Endothelial cell of umbilical vein (primary cell): ENCODE measurements at regions not wholly inside any gene's neighbourhood (a gene's known extent, or its start where the extent isn't known, plus 50 kb on each side); places are given as distances from the start of the nearest gene placed in this dataset.

Experiments used
- BruUV-seq: library from RNA; stranded (reverse); fragments of 400-500 nt; replicated peaks from 2 replicates; lab custom pipeline; 2021; lab: Mats Ljungman, UMichigan
- CTCF ChIA-PET: fragments of 300-600, 350-600 bp; sonication (Branson Sonifier 250); formaldehyde crosslinking; loops from one replicate; lab custom pipeline; 2021; ENCODE audit warnings: antibody characterized with exemption, inconsistent platforms; lab: Charles Lee
- POLR2A ChIA-PET: fragments of 300-600, 350-600 bp; sonication (Branson Sonifier 250); formaldehyde crosslinking; loops from one replicate; lab custom pipeline; 2021; ENCODE audit warnings: antibody characterized with exemption, inconsistent platforms; lab: Charles Lee
- DNase-seq: peaks from one replicate; pipeline ENCODE4 v3.0.0-alpha.2; 2011; ENCODE audit warnings: low read depth, low spot score
- FAIRE-seq: peaks from 2 replicates; lab custom pipeline; 2011; peaks lifted over from hg19 to GRCh38; lab: Jason Lieb, UNC
- H2AFZ ChIP-seq: 2 replicates; pipeline ENCODE4 v1.6.0; 2012; ENCODE audit warnings: low read depth, low read length, control low read depth, inconsistent platforms
- H3K27ac ChIP-seq: 2 replicates; pipeline ENCODE4 v1.5.1; 2011; ENCODE audit warnings: low read depth, mild to moderate bottlenecking, control low read depth, low read length, moderate library complexity; ENCODE audit not compliant: insufficient read depth
- H3K27me3 ChIP-seq, 2 experiments: 2 replicates each; pipeline versions ENCODE4 v1.6.0 to v1.6.1; 2011; ENCODE audit warnings: low read length in 2 of 2, mixed read lengths in 1 of 2; ENCODE audit not compliant: control insufficient read depth in 2 of 2, insufficient read depth in 2 of 2
- H3K36me3 ChIP-seq, 2 experiments: 2 replicates in 1 of 2; 3 replicates in 1 of 2; pipeline ENCODE4 v1.5.1; 2011; ENCODE audit warnings: low read length in 2 of 2, mild to moderate bottlenecking in 1 of 2, moderate library complexity in 1 of 2; ENCODE audit not compliant: control insufficient read depth in 2 of 2, insufficient read depth in 2 of 2; ENCODE audit errors: extremely low read depth in 1 of 2
- H3K4me1 ChIP-seq: 3 replicates; pipeline ENCODE4 v1.5.1; 2011; ENCODE audit warnings: mild to moderate bottlenecking, low read length; ENCODE audit not compliant: control insufficient read depth, insufficient read depth; ENCODE audit errors: extremely low read depth
- H3K4me2 ChIP-seq: 2 replicates; pipeline ENCODE4 v1.6.1; 2011; ENCODE audit warnings: low read length, control low read depth, mixed read lengths; ENCODE audit not compliant: insufficient read depth
- H3K4me3 ChIP-seq, 3 experiments: fragments of 200-600 bp in 1 of 3; sonication (generic), shearing (Covaris generic) in 1 of 3; replicated peaks in 1 of 3; 2 replicates each; pipeline ENCODE4 v1.5.1; 2011 to 2016; ENCODE audit warnings: control low read depth in 3 of 3, low read length in 3 of 3, mild to moderate bottlenecking in 2 of 3, inconsistent platforms in 1 of 3, low read depth in 1 of 3, moderate library complexity in 1 of 3; ENCODE audit not compliant: insufficient read depth in 1 of 3
- H3K79me2 ChIP-seq: 2 replicates; pipeline ENCODE4 v1.6.0; 2012; ENCODE audit warnings: low read length, inconsistent platforms; ENCODE audit not compliant: control insufficient read depth, insufficient read depth
- H3K9ac ChIP-seq: replicated peaks from 2 replicates; pipeline ENCODE3; 2011; ENCODE audit warnings: low read length, control low read depth; ENCODE audit not compliant: insufficient read depth; ENCODE audit errors: extremely low read depth
- H3K9me1 ChIP-seq: replicated peaks from 3 replicates; pipeline ENCODE4 v1.6.0; 2011; ENCODE audit warnings: mild to moderate bottlenecking, low read length; ENCODE audit not compliant: control insufficient read depth, insufficient read depth; ENCODE audit errors: extremely low read depth
- H3K9me3 ChIP-seq: replicated peaks from 2 replicates; pipeline ENCODE4 v1.5.1; 2012; ENCODE audit warnings: low read length, inconsistent platforms; ENCODE audit not compliant: control insufficient read depth, insufficient read depth
- H4K20me1 ChIP-seq: replicated peaks from 2 replicates; pipeline ENCODE3; 2011; ENCODE audit warnings: mild to moderate bottlenecking, low read length; ENCODE audit not compliant: control insufficient read depth, insufficient read depth; ENCODE audit errors: extremely low read depth
- EZH2 ChIP-seq: IDR thresholded peaks from 2 replicates; pipeline ENCODE4 v1.6.1; 2012; ENCODE audit warnings: borderline replicate concordance, low read depth, mild to moderate bottlenecking, moderate library complexity, low read length, inconsistent platforms; ENCODE audit not compliant: severe bottlenecking
- FOS ChIP-seq: IDR thresholded peaks from 2 replicates; pipeline ENCODE4 v1.6.1; 2011; ENCODE audit warnings: mild to moderate bottlenecking, low read length, moderate library complexity, borderline replicate concordance; ENCODE audit not compliant: insufficient read depth
- GATA2 ChIP-seq: IDR thresholded peaks from 2 replicates; pipeline ENCODE4 v1.7.0; 2011; ENCODE audit warnings: low read depth, mild to moderate bottlenecking, moderate library complexity, mixed read lengths, low read length; ENCODE audit not compliant: insufficient read length, insufficient read depth
- JUN ChIP-seq: IDR thresholded peaks from 2 replicates; pipeline ENCODE4 v1.6.1; 2011; ENCODE audit warnings: borderline replicate concordance, low read depth; ENCODE audit not compliant: insufficient read length, insufficient read depth
- MYC ChIP-seq: IDR thresholded peaks from one replicate; pipeline ENCODE4 v1.6.1; 2011; ENCODE audit warnings: mild to moderate bottlenecking, low read depth, low read length
- POLR2A ChIP-seq: IDR thresholded peaks from 2 replicates; pipeline ENCODE4 v1.6.1; 2012; ENCODE audit warnings: low read depth, mild to moderate bottlenecking, control low read depth, low read length
- POLR2AphosphoS5 ChIP-seq: IDR thresholded peaks from 2 replicates; pipeline ENCODE4 v1.6.1; 2012; ENCODE audit warnings: low read depth, mild to moderate bottlenecking, control low read depth, low read length, moderate library complexity; ENCODE audit not compliant: insufficient read depth
- dilution Hi-C: fragments of 300-500 bp; cut with MboI; formaldehyde crosslinking; loops from one replicate; pipeline ENCODE4 v1.15.0; 2019; ENCODE audit warnings: low sequenced_read_pairs; ENCODE audit not compliant: extremely low pct_ligation_motif_present
- intact Hi-C: fragments of 100-400 bp; cut with micrococcal nuclease; formaldehyde crosslinking; loops from one replicate; pipeline ENCODE4 v1.10.0; 2022
- TF ChIP-seq, protein P1 (sequence below): IDR thresholded peaks from 2 replicates; pipeline ENCODE4 v1.6.1; 2011; ENCODE audit not compliant: insufficient read depth, insufficient read length
- TF ChIP-seq, protein P2 (sequence below), 2 donors: IDR thresholded peaks; 1 replicate in 1 of 2; 2 replicates in 1 of 2; pipeline ENCODE4 v1.5.1; 2011; ENCODE audit warnings: low read length in 2 of 2, mild to moderate bottlenecking in 2 of 2, moderate library complexity in 2 of 2, control low read depth in 1 of 2, inconsistent platforms in 1 of 2, low read depth in 1 of 2; ENCODE audit not compliant: insufficient read depth in 1 of 2; ENCODE audit errors: extremely low read depth in 1 of 2

DNA sequence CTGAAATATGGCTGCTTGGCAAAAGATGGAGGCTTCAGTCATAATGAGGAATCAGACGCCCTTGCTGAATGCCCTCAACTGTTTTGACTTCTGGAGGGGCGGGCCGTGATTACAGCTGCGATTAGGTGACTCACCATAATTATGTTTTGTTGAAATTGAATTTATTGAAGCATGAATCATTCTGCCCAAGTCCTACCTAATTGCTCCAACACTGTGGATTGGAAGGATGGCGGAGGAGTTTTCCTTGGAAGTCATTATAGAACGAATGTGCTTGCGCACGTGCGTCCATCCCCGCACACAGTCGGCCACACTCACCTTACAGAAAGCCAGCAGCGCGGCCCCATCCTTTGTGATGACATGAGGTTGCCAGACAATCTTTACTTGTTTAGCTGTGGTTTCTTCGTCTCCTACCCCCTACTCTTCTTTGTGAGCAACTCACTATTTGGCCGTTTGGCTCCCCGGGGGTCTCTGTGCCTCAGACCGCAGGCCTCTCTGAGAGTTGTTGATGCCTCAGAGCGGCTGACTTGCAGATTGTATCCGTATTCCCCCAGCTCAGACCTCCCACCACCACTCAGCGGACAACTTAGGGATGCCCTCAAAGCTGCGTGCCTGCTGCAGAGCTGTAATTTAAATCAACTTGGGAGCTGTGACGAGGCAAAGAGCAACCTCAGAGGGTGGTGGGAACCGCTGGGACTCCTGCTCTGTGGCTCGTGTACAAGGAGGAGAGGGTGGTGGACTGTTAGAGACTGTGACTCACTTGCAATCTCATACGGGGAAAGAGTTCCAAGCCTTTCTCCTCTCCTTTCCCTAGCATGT is 513.4 kb downstream of the TNS1 start:
- Histone ChIP-seq H3K9me1 (no peaks in the 10 kb centered on the region), H3K27me3 (no peaks in the 10 kb centered on the region), H3K4me2 (no peak overlapping the region), H3K36me3 (no peaks in the 10 kb centered on the region), H3K27ac (no peak overlapping the region), H2AFZ (no peak overlapping the region), H3K9me3 (no peaks in the 10 kb centered on the region), H3K79me2 (no peaks in the 10 kb centered on the region), H3K9ac (no peak overlapping the region), H4K20me1 (no peaks in the 10 kb centered on the region), H3K4me3 (no peak overlapping the region), H3K4me1 (no peaks in the 10 kb centered on the region)
- POLR2A ChIA-PET = no interaction called here
- FAIRE-seq = no peak
- dilution Hi-C loops (loop anchor here (25.0 kb wide), 1 partner anchor 327 kb away; no protein-coding TSS in a partner anchor), intact Hi-C loops (no loop called here)
- BruUV-seq = no TSS peak
- no peak for DNase-seq
- CTCF ChIA-PET = no interaction called here
- TF ChIP-seq FOS = peak; percentile 19
- no peak for TF ChIP-seq POLR2AphosphoS5
- TF ChIP-seq GATA2 = no peak
- TF ChIP-seq JUN = peak; percentile 21

GRCh38 chr2:217484046-217484445 is 518.7 kb downstream of the TNS1 start:
- ChIA-PET CTCF (no interaction called here), POLR2A (no interaction called here)
- H3K9me3 ChIP-seq = no peaks in the 10 kb centered on the region
- H3K79me2 ChIP-seq = no peaks in the 10 kb centered on the region
- H3K27ac ChIP-seq = no peak overlapping the region
- H3K4me1 ChIP-seq = no peaks in the 10 kb centered on the region
- no peak overlapping the region for H3K9ac ChIP-seq
- no peak overlapping the region for H2AFZ ChIP-seq
- dilution Hi-C loops (loop anchor here (25.0 kb wide), 1 partner anchor 322 kb away; no protein-coding TSS in a partner anchor), intact Hi-C loops (no loop called here)
- BruUV-seq = no TSS peak
- TF ChIP-seq FOS (no peak), POLR2A (no peak), JUN (no peak), POLR2AphosphoS5 (no peak), EZH2 (no peak), MYC (no peak), GATA2 (no peak)
- TF ChIP-seq, protein P1, sequence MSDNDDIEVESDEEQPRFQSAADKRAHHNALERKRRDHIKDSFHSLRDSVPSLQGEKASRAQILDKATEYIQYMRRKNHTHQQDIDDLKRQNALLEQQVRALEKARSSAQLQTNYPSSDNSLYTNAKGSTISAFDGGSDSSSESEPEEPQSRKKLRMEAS = no peak
- TF ChIP-seq, protein P2, sequence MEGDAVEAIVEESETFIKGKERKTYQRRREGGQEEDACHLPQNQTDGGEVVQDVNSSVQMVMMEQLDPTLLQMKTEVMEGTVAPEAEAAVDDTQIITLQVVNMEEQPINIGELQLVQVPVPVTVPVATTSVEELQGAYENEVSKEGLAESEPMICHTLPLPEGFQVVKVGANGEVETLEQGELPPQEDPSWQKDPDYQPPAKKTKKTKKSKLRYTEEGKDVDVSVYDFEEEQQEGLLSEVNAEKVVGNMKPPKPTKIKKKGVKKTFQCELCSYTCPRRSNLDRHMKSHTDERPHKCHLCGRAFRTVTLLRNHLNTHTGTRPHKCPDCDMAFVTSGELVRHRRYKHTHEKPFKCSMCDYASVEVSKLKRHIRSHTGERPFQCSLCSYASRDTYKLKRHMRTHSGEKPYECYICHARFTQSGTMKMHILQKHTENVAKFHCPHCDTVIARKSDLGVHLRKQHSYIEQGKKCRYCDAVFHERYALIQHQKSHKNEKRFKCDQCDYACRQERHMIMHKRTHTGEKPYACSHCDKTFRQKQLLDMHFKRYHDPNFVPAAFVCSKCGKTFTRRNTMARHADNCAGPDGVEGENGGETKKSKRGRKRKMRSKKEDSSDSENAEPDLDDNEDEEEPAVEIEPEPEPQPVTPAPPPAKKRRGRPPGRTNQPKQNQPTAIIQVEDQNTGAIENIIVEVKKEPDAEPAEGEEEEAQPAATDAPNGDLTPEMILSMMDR (IDR thresholded peaks at IDR 0.05; ENCODE audit: extremely low read depth in 1 of 2, insufficient read depth in 1 of 2, low read depth in 1 of 2, low read length in 2 of 2) = no peak
- no peak overlapping the region for H3K4me2 ChIP-seq
- no peaks in the 10 kb centered on the region for H3K9me1 ChIP-seq
- FAIRE-seq (no peak), DNase-seq (no peak)
- H4K20me1 ChIP-seq = no peaks in the 10 kb centered on the region
- H3K27me3 ChIP-seq = no peaks in the 10 kb centered on the region
- no peak overlapping the region for H3K4me3 ChIP-seq
- no peaks in the 10 kb centered on the region for H3K36me3 ChIP-seq
